ENCODE measurements at regions not wholly inside any gene's neighbourhood (a gene's known extent, or its start where the extent isn't known, plus 50 kb on each side); places are given as distances from the start of the nearest gene placed in this dataset.

GRCh38 chr14:22464422-22465142, 124.4 kb downstream of the DAD1 start:
- DNase-seq (ENCODE audit: insufficient read length, low spot score, missing footprints), result no peak
- no peak for TF ChIP-seq CTCF (IDR thresholded peaks at IDR 0.05; ENCODE audit: extremely low read depth, low read depth, low read length)

GRCh38 chr14:22463763-22464173, 125.3 kb downstream of the DAD1 start:
- H3K36me3 ChIP-seq (ENCODE audit: insufficient read depth, low read length), result no peaks in the 10 kb centered on the region
- TF ChIP-seq CTCF (IDR thresholded peaks at IDR 0.05; ENCODE audit: extremely low read depth, low read depth, low read length), result no peak
- H2AFZ ChIP-seq (ENCODE audit: low read length), result no peak overlapping the region
- no peaks in the 10 kb centered on the region for H3K9me3 ChIP-seq (ENCODE audit: low read depth, low read length)
- H3K4me2 ChIP-seq (ENCODE audit: insufficient read depth, low read length), result no peak overlapping the region
- no peaks in the 10 kb centered on the region for H4K20me1 ChIP-seq (ENCODE audit: insufficient read depth, low read length)
- DNase-seq (ENCODE audit: insufficient read length, low spot score, missing footprints), result no peak
- peaks cover 3% of the 10 kb centered on the region for H3K27me3 ChIP-seq (ENCODE audit: insufficient read depth, low read length)
- no peak overlapping the region for H3K4me3 ChIP-seq (ENCODE audit: insufficient read depth, low read length)
- peaks cover 2% of the 10 kb centered on the region for H3K4me1 ChIP-seq (ENCODE audit: insufficient read depth, low read length)
- H3K27ac ChIP-seq (ENCODE audit: low read depth, low read length), result no peak overlapping the region
- no peaks in the 10 kb centered on the region for H3K79me2 ChIP-seq (ENCODE audit: insufficient read depth, low read length)

More at GRCh38 chr14:22464422-22465142, 124.4 kb downstream of the DAD1 start:
- H3K27me3 ChIP-seq (ENCODE audit: insufficient read depth, low read length), result peaks cover 3% of the 10 kb centered on the region
- H4K20me1 ChIP-seq (ENCODE audit: insufficient read depth, low read length), result no peaks in the 10 kb centered on the region
- H3K4me3 ChIP-seq (ENCODE audit: insufficient read depth, low read length), result no peak overlapping the region
- no peak overlapping the region for H2AFZ ChIP-seq (ENCODE audit: low read length)
- H3K4me1 ChIP-seq (ENCODE audit: insufficient read depth, low read length), result peaks cover 2% of the 10 kb centered on the region
- no peaks in the 10 kb centered on the region for H3K9me3 ChIP-seq (ENCODE audit: low read depth, low read length)
- H3K79me2 ChIP-seq (ENCODE audit: insufficient read depth, low read length), result no peaks in the 10 kb centered on the region
- H3K27ac ChIP-seq (ENCODE audit: low read depth, low read length), result no peak overlapping the region
- no peaks in the 10 kb centered on the region for H3K36me3 ChIP-seq (ENCODE audit: insufficient read depth, low read length)
- no peak overlapping the region for H3K4me2 ChIP-seq (ENCODE audit: insufficient read depth, low read length)

GRCh38 chr14:22462923-22463322, 126.1 kb downstream of the DAD1 start:
- Histone ChIP-seq H3K27ac (ENCODE audit: low read depth, low read length) (no peak overlapping the region), H3K27me3 (ENCODE audit: insufficient read depth, low read length) (peaks cover 3% of the 10 kb centered on the region), H3K4me3 (ENCODE audit: insufficient read depth, low read length) (no peak overlapping the region), H2AFZ (ENCODE audit: low read length) (no peak overlapping the region), H3K36me3 (ENCODE audit: insufficient read depth, low read length) (no peaks in the 10 kb centered on the region), H4K20me1 (ENCODE audit: insufficient read depth, low read length) (no peaks in the 10 kb centered on the region), H3K4me2 (ENCODE audit: insufficient read depth, low read length) (no peak overlapping the region), H3K9me3 (ENCODE audit: low read depth, low read length) (no peaks in the 10 kb centered on the region), H3K79me2 (ENCODE audit: insufficient read depth, low read length) (no peaks in the 10 kb centered on the region), H3K4me1 (ENCODE audit: insufficient read depth, low read length) (peaks cover 2% of the 10 kb centered on the region)
- no peak for TF ChIP-seq CTCF (IDR thresholded peaks at IDR 0.05; ENCODE audit: extremely low read depth, low read depth, low read length)
- no peak for DNase-seq (ENCODE audit: insufficient read length, low spot score, missing footprints)

GRCh38 chr14:22460461-22461195, 128.4 kb downstream of the DAD1 start:
- H3K4me2 ChIP-seq (ENCODE audit: insufficient read depth, low read length), result no peak overlapping the region
- H3K9me3 ChIP-seq (ENCODE audit: low read depth, low read length), result no peaks in the 10 kb centered on the region
- no peaks in the 10 kb centered on the region for H3K4me1 ChIP-seq (ENCODE audit: insufficient read depth, low read length)
- no peak for DNase-seq (ENCODE audit: insufficient read length, low spot score, missing footprints)
- no peaks in the 10 kb centered on the region for H4K20me1 ChIP-seq (ENCODE audit: insufficient read depth, low read length)
- H3K79me2 ChIP-seq (ENCODE audit: insufficient read depth, low read length), result no peaks in the 10 kb centered on the region
- no peak for TF ChIP-seq CTCF (IDR thresholded peaks at IDR 0.05; ENCODE audit: extremely low read depth, low read depth, low read length)
- no peak overlapping the region for H2AFZ ChIP-seq (ENCODE audit: low read length)
- H3K36me3 ChIP-seq (ENCODE audit: insufficient read depth, low read length), result no peaks in the 10 kb centered on the region
- H3K27me3 ChIP-seq (ENCODE audit: insufficient read depth, low read length), result peaks cover 12% of the 10 kb centered on the region
- no peak overlapping the region for H3K4me3 ChIP-seq (ENCODE audit: insufficient read depth, low read length)
- H3K27ac ChIP-seq (ENCODE audit: low read depth, low read length), result no peak overlapping the region

Measured in osteoblast (primary cell).